ENCODE measurements at regions not wholly inside any gene's neighbourhood (a gene's known extent, or its start where the extent isn't known, plus 50 kb on each side); places are given as distances from the start of the nearest gene placed in this dataset.

- TF ChIP-seq CTCF (IDR thresholded peaks at IDR 0.05), result no peak
- TF ChIP-seq POLR2A (IDR thresholded peaks at IDR 0.05), result no peak
These were observed 72.6 kb upstream of the CADM1 start for GRCh38 chr11:115576606-115577380.
